OCI-LY7 (cell line): ENCODE measurements at regions not wholly inside any gene's neighbourhood (a gene's known extent, or its start where the extent isn't known, plus 50 kb on each side); places are given as distances from the start of the nearest gene placed in this dataset.

ENCODE experiments used
- BruUV-seq: library from RNA; stranded (reverse); fragments of 400-500 nt; replicated peaks from 2 replicates; lab custom pipeline; 2021; lab: Mats Ljungman, UMichigan
- CTCF ChIA-PET: fragments of 300-600 bp; sonication (Branson Sonifier 250); formaldehyde crosslinking; loops from one replicate; lab custom pipeline; 2022; ENCODE audit warnings: antibody characterized with exemption; ENCODE audit not compliant: unreplicated experiment; lab: Charles Lee
- POLR2A ChIA-PET: fragments of 300-600 bp; sonication (Branson Sonifier 250); formaldehyde crosslinking; loops from one replicate; lab custom pipeline; 2022; ENCODE audit warnings: antibody characterized with exemption; lab: Charles Lee
- DNase-seq: peaks from one replicate; pipeline ENCODE4 v3.0.0-alpha.2; 2015; ENCODE audit warnings: low spot score
- H2AFZ ChIP-seq: fragments of 200-600 bp; sonication (generic), shearing (Covaris generic); 2 replicates; pipeline ENCODE4 v1.6.1; 2014; ENCODE audit warnings: mild to moderate bottlenecking, antibody characterized with exemption, low read length, moderate library complexity
- H3K27ac ChIP-seq: fragments of 200-600 bp; sonication (generic); 2 replicates; pipeline ENCODE4 v1.5.1; 2014; ENCODE audit warnings: mixed run types, low read depth, mild to moderate bottlenecking, moderate library complexity, low read length, inconsistent platforms; ENCODE audit not compliant: poor library complexity, severe bottlenecking
- H3K36me3 ChIP-seq: fragments of 200-600 bp; sonication (generic); 2 replicates; pipeline ENCODE4 v1.6.1; 2014; ENCODE audit warnings: mild to moderate bottlenecking, antibody characterized with exemption, low read length, moderate library complexity, mixed read lengths; ENCODE audit not compliant: insufficient read depth
- H3K4me1 ChIP-seq: fragments of 200-600 bp; sonication (generic); 2 replicates; pipeline ENCODE4 v1.5.1; 2014; ENCODE audit warnings: mild to moderate bottlenecking, low read length; ENCODE audit not compliant: insufficient read depth, poor library complexity, severe bottlenecking
- H3K4me2 ChIP-seq: fragments of 200-600 bp; sonication (generic); 2 replicates; pipeline ENCODE4 v1.6.1; 2014; ENCODE audit warnings: mild to moderate bottlenecking, low read length
- H3K4me3 ChIP-seq: fragments of 200-600 bp; sonication (generic); 2 replicates; pipeline ENCODE4 v1.5.1; 2014; ENCODE audit warnings: mild to moderate bottlenecking, low read depth, low read length; ENCODE audit not compliant: poor library complexity, severe bottlenecking
- H3K79me2 ChIP-seq: fragments of 200-600 bp; sonication (generic); 2 replicates; pipeline ENCODE4 v1.6.1; 2016; ENCODE audit warnings: low read depth, mild to moderate bottlenecking, low read length, moderate library complexity, mixed read lengths; ENCODE audit not compliant: insufficient read depth
- H3K9me2 ChIP-seq: fragments of 200-600 bp; sonication (generic); 2 replicates; pipeline ENCODE4 v1.6.1; 2016; ENCODE audit warnings: mild to moderate bottlenecking, low read length, mixed read lengths; ENCODE audit not compliant: insufficient read depth
- H3K9me3 ChIP-seq: fragments of 200-600 bp; sonication (generic); 2 replicates; pipeline ENCODE4 v1.6.1; 2014; ENCODE audit warnings: mild to moderate bottlenecking, mixed run types, low read length, mixed read lengths
- H4K20me1 ChIP-seq: fragments of 200-600 bp; sonication (generic); 2 replicates; pipeline ENCODE4 v1.6.1; 2014; ENCODE audit warnings: mild to moderate bottlenecking, antibody characterized with exemption, low read length, moderate library complexity, mixed read lengths; ENCODE audit not compliant: insufficient read depth
- CTCF ChIP-seq: fragments of 200-600 bp; sonication (generic); conservative IDR thresholded peaks from 2 replicates; pipeline ENCODE4 v1.5.1; 2014; ENCODE audit warnings: mild to moderate bottlenecking, antibody characterized with exemption, low read length, moderate library complexity, mixed read lengths
- EZH2phosphoT487 ChIP-seq: fragments of 200-600 bp; sonication (generic); IDR thresholded peaks from 2 replicates; pipeline ENCODE4 v1.6.1; 2018; ENCODE audit warnings: low read depth, borderline replicate concordance, mild to moderate bottlenecking, mixed run types, antibody characterized with exemption, low read length, moderate library complexity, mixed read lengths
- intact Hi-C: fragments of 100-400 bp; cut with micrococcal nuclease; formaldehyde crosslinking; loops from one replicate; pipeline ENCODE4 v1.10.0; 2022; ENCODE audit not compliant: unreplicated experiment

DNA sequence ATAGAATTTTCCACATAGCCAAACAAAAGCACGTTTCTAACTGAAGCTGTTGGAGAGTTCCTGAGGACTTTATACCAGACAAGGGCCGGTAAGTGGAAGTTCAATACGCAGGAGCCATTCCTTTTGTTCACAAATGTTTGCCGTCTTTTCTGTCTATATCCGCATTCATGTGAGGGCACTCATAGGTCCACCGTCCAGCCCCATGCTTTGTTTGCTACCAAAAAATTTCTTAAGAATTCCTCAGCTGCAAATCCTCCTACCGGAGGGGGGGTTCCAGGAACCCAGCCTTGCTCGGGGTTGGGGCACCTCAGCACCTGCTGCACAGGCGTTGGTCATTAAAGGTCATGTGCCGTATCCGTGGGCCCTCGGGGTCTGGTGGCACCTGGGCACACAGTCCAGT, 276.8 kb downstream of the SEC14L1 start:
- Histone ChIP-seq H3K9me3 (no peaks in the 10 kb centered on the region), H3K36me3 (no peaks in the 10 kb centered on the region), H3K4me2 (no peak overlapping the region), H2AFZ (no peak overlapping the region), H3K79me2 (peaks cover 11% of the 10 kb centered on the region; the same call in 1 of the 2 replicates), H3K4me1 (peaks cover 51% of the 10 kb centered on the region), H3K9me2 (no peaks in the 10 kb centered on the region), H3K27ac (no peak overlapping the region), H4K20me1 (no peaks in the 10 kb centered on the region), H3K4me3 (no peak overlapping the region)
- POLR2A ChIA-PET, result no interaction called here
- no peak for DNase-seq
- intact Hi-C loops, result no loop called here
- no TSS peak for BruUV-seq
- CTCF ChIA-PET, result no interaction called here
- TF ChIP-seq EZH2phosphoT487 (no peak), CTCF (no peak)

DNA sequence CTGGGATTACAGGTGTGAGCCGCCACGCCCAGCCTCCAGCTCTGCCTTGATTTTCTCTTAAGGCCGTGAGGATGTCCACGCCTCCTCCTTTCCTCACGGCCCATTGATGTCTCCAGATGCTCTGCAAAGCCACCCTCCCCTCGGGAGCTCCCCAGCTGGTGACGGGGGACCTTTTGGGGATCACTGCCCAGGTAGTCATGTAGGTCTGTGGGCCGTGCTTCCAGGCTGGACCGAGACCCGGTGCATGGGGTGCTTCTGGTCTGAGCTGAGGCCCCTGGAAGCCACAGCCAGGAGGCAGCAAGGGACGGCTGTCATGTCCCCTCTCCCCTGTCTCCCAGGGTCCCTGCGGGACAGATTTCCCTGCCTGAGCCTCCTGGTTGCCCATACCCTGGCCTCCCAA, 277.8 kb downstream of the SEC14L1 start:
- ChIA-PET CTCF (no interaction called here), POLR2A (no interaction called here)
- no peak for DNase-seq
- Histone ChIP-seq H3K36me3 (no peaks in the 10 kb centered on the region), H3K9me2 (no peaks in the 10 kb centered on the region), H3K4me3 (no peak overlapping the region), H3K9me3 (no peaks in the 10 kb centered on the region), H2AFZ (no peak overlapping the region), H3K4me2 (no peak overlapping the region), H3K79me2 (peaks cover 1% of the 10 kb centered on the region; the same call in 1 of the 2 replicates), H4K20me1 (no peaks in the 10 kb centered on the region), H3K27ac (no peak overlapping the region), H3K4me1 (peaks cover 40% of the 10 kb centered on the region)
- BruUV-seq, result no TSS peak
- intact Hi-C loops, result no loop called here
- TF ChIP-seq EZH2phosphoT487 (no peak), CTCF (no peak)

- Histone ChIP-seq H3K4me3 (no peak overlapping the region), H3K36me3 (no peaks in the 10 kb centered on the region), H3K9me2 (no peaks in the 10 kb centered on the region), H3K27ac (no peak overlapping the region), H4K20me1 (no peaks in the 10 kb centered on the region), H3K4me2 (no peak overlapping the region), H3K9me3 (no peaks in the 10 kb centered on the region), H3K79me2 (no peaks in the 10 kb centered on the region), H2AFZ (no peak overlapping the region), H3K4me1 (peaks cover 40% of the 10 kb centered on the region)
- TF ChIP-seq EZH2phosphoT487, result no peak
- TF ChIP-seq CTCF, result no peak
- intact Hi-C loops, result no loop called here
- BruUV-seq, result no TSS peak
- POLR2A ChIA-PET, result no interaction called here
- no peak for DNase-seq
- CTCF ChIA-PET, result no interaction called here
These were observed 278.3 kb downstream of the SEC14L1 start for GRCh38 chr17:77419095-77419494.
